ENCODE measurements at regions not wholly inside any gene's neighbourhood (a gene's known extent, or its start where the extent isn't known, plus 50 kb on each side); places are given as distances from the start of the nearest gene placed in this dataset.

GRCh38 chr13:100904293-100904976 lies 229.8 kb upstream of the TMTC4 start:
- no peaks in the 10 kb centered on the region for H3K9me3 Mint-ChIP-seq
- no peaks in the 10 kb centered on the region for H3K36me3 Mint-ChIP-seq (ENCODE audit: low read depth)
- no peak for DNase-seq
- H3K27ac Mint-ChIP-seq = no peak overlapping the region
- H3K27me3 Mint-ChIP-seq = peaks cover 10% of the 10 kb centered on the region
- no peak overlapping the region for H3K4me3 Mint-ChIP-seq
- intact Hi-C loops (cut with micrococcal nuclease) = no loop called here
- H3K4me1 Mint-ChIP-seq = no peaks in the 10 kb centered on the region

DNA sequence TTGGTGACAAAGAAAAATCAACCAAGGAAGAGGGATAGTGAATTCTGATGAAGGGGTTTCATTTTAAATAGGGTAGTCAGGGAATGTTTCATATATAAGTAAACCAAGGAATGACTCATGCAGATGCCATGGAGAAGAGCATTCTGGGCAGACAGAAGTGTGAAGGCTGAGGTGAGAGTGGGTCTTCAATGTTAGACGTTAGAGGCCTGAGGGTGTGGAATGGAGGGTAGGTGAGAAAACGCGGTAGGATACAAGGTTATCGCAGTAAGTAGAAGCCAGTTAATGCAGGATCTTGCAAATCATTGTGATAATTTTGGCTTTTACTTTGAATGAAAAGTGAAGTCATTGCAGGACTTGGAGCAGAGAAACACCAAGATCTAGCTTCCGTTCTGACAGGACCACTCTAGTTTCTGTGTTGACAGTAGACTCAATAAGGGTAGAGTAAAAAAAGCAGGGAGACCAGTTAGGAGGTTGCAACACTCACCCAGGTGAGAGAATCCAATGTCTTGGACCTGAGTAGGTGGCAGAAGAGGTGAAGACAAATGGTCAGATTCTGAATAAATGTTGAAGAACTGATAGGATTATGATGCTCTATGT lies 225.2 kb upstream of the TMTC4 start:
- H3K4me3 Mint-ChIP-seq = no peak overlapping the region
- intact Hi-C loops (cut with micrococcal nuclease) = no loop called here
- H3K36me3 Mint-ChIP-seq (ENCODE audit: low read depth) = no peaks in the 10 kb centered on the region
- H3K9me3 Mint-ChIP-seq = no peaks in the 10 kb centered on the region
- DNase-seq = no peak
- no peaks in the 10 kb centered on the region for H3K4me1 Mint-ChIP-seq
- peaks cover 6% of the 10 kb centered on the region for H3K27me3 Mint-ChIP-seq
- H3K27ac Mint-ChIP-seq = no peak overlapping the region

- DNase-seq = no peak
- H3K36me3 Mint-ChIP-seq (ENCODE audit: low read depth) = no peaks in the 10 kb centered on the region
- no peak overlapping the region for H3K4me3 Mint-ChIP-seq
- H3K9me3 Mint-ChIP-seq = no peaks in the 10 kb centered on the region
- no peaks in the 10 kb centered on the region for H3K4me1 Mint-ChIP-seq
- H3K27ac Mint-ChIP-seq = no peak overlapping the region
- intact Hi-C loops (cut with micrococcal nuclease) = no loop called here
- peaks cover 6% of the 10 kb centered on the region for H3K27me3 Mint-ChIP-seq
These were observed 223.8 kb upstream of the TMTC4 start for GRCh38 chr13:100898431-100898830.

DNA sequence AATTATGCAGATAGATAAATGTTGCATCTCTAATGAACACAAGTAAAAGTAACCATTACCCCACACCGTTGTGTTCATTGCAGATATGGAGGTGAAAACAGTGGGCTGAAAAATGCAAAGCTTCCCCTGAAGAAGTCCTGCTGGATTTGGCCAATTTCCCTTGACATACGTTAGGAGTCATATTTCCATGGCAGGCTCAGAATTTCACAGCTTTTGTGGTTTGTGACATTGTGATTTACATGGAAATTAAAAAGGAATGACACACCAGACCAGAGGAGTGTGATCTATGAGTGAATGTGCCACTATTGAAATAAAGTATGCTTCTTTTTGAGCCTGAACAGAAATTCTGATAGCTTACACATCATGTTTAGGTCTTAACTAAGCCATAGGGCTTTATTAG lies 221.1 kb upstream of the TMTC4 start:
- no peak for DNase-seq
- intact Hi-C loops (cut with micrococcal nuclease) = no loop called here
- Mint-ChIP-seq H3K27ac (no peak overlapping the region), H3K4me3 (no peak overlapping the region), H3K27me3 (peaks cover 4% of the 10 kb centered on the region), H3K4me1 (no peaks in the 10 kb centered on the region), H3K36me3 (ENCODE audit: low read depth) (no peaks in the 10 kb centered on the region), H3K9me3 (peaks cover 3% of the 10 kb centered on the region)

GRCh38 chr13:100892981-100893380 lies 218.4 kb upstream of the TMTC4 start:
- H3K36me3 Mint-ChIP-seq (ENCODE audit: low read depth) = no peaks in the 10 kb centered on the region
- intact Hi-C loops (cut with micrococcal nuclease) = no loop called here
- no peak overlapping the region for H3K27ac Mint-ChIP-seq
- no peak for DNase-seq
- no peaks in the 10 kb centered on the region for H3K27me3 Mint-ChIP-seq
- peaks cover 3% of the 10 kb centered on the region for H3K9me3 Mint-ChIP-seq
- H3K4me1 Mint-ChIP-seq = no peaks in the 10 kb centered on the region
- H3K4me3 Mint-ChIP-seq = no peak overlapping the region

GRCh38 chr13:100890645-100891044 lies 216.1 kb upstream of the TMTC4 start:
- H3K4me3 Mint-ChIP-seq = no peak overlapping the region
- H3K9me3 Mint-ChIP-seq = peaks cover 3% of the 10 kb centered on the region
- no peak overlapping the region for H3K27ac Mint-ChIP-seq
- H3K4me1 Mint-ChIP-seq = no peaks in the 10 kb centered on the region
- H3K36me3 Mint-ChIP-seq (ENCODE audit: low read depth) = no peaks in the 10 kb centered on the region
- no peak for DNase-seq
- no peaks in the 10 kb centered on the region for H3K27me3 Mint-ChIP-seq
- intact Hi-C loops (cut with micrococcal nuclease) = no loop called here

DNA sequence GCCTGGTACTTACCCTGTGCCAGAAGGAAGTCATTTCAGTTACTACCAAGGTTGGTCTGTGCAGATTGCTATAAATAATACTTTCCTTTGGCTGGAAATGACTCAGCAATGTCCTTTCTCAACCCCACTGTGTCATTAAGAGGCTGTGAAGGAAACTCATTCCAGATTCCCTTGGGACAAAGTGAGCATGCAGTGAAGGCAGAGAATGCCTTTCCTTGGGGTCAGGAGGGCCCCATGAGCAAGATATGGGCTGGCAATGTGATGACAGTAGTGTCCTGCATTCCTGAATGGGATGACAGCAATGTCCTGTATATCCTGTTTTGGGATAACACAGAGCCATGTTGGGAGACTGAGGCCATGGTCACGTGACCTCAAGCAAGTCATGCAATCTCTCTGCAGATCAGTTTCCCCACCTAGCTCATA lies 213.1 kb upstream of the TMTC4 start:
- Mint-ChIP-seq H3K4me3 (no peak overlapping the region), H3K36me3 (ENCODE audit: low read depth) (no peaks in the 10 kb centered on the region), H3K9me3 (peaks cover 3% of the 10 kb centered on the region), H3K27me3 (no peaks in the 10 kb centered on the region), H3K4me1 (no peaks in the 10 kb centered on the region), H3K27ac (no peak overlapping the region)
- DNase-seq = peak; percentile 28
- intact Hi-C loops (cut with micrococcal nuclease) = no loop called here

GRCh38 chr13:100883453-100883852 lies 208.9 kb upstream of the TMTC4 start:
- peaks cover 4% of the 10 kb centered on the region for H3K27me3 Mint-ChIP-seq
- peaks cover 4% of the 10 kb centered on the region for H3K9me3 Mint-ChIP-seq
- intact Hi-C loops (cut with micrococcal nuclease) = no loop called here

GRCh38 chr13:100881291-100881864 lies 206.8 kb upstream of the TMTC4 start:
- Mint-ChIP-seq H3K36me3 (ENCODE audit: low read depth) (peaks cover 1% of the 10 kb centered on the region), H3K27ac (no peak overlapping the region), H3K4me3 (no peak overlapping the region), H3K9me3 (peaks cover 8% of the 10 kb centered on the region), H3K4me1 (peaks cover 1% of the 10 kb centered on the region), H3K27me3 (peaks cover 4% of the 10 kb centered on the region)
- peak; percentile 16 for DNase-seq
- intact Hi-C loops (cut with micrococcal nuclease) = no loop called here

More at GRCh38 chr13:100883453-100883852, 208.9 kb upstream of the TMTC4 start:
- Mint-ChIP-seq H3K27ac (no peak overlapping the region), H3K4me1 (no peaks in the 10 kb centered on the region), H3K36me3 (ENCODE audit: low read depth) (peaks cover 1% of the 10 kb centered on the region), H3K4me3 (no peak overlapping the region)
- DNase-seq = peak; percentile 11

DNA sequence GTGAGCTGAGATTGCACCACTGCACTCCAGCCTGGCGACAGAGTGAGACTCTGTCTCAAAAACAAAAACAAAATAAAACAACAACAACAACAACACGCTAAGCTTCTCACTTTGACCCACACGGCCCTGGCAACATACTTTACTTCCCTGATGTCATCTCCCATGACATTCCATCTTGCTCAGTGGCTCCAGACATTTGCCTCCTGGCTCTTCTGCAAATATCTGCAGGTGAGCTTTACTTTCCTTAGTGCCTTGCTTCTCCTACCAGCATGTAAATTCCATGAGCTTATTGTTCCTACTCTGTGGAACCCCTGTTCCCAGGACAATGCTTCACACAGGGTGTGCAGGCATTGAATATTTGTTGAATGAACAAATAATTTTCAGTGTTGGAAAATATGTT lies 205.6 kb upstream of the TMTC4 start:
- intact Hi-C loops (cut with micrococcal nuclease) = no loop called here
- DNase-seq = peak; percentile 22
- Mint-ChIP-seq H3K4me3 (no peak overlapping the region), H3K27me3 (peaks cover 4% of the 10 kb centered on the region), H3K27ac (no peak overlapping the region), H3K4me1 (peaks cover 12% of the 10 kb centered on the region), H3K9me3 (peaks cover 15% of the 10 kb centered on the region), H3K36me3 (ENCODE audit: low read depth) (peaks cover 1% of the 10 kb centered on the region)

DNA sequence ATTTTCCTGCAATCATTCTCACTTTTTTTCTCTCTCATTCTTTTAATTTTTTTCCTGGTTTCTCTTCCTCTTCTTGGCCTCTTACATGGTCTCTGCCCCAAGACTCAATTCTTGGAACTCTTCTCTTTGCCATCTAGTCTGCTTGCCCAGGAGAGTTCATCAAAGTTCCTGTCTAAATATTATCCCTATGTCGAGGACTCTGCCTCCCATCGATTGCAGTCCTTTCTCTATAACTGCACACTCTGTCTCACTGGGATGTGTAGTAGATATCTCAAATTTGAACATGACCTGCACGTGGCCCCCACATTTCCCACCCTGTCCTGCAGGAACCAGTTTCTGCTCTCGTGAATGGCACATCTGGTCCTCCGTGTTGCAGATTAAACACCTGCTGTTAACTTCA lies 204.7 kb upstream of the TMTC4 start:
- Mint-ChIP-seq H3K27ac (no peak overlapping the region), H3K4me1 (peaks cover 14% of the 10 kb centered on the region), H3K27me3 (peaks cover 4% of the 10 kb centered on the region), H3K4me3 (no peak overlapping the region), H3K9me3 (peaks cover 17% of the 10 kb centered on the region), H3K36me3 (ENCODE audit: low read depth) (peaks cover 1% of the 10 kb centered on the region)
- no peak for DNase-seq
- intact Hi-C loops (cut with micrococcal nuclease) = loop anchor here (5.0 kb wide), 1 partner anchor 748 kb away; no protein-coding TSS in a partner anchor

GRCh38 chr13:100876044-100876403 lies 201.4 kb upstream of the TMTC4 start:
- H3K9me3 Mint-ChIP-seq = peaks cover 17% of the 10 kb centered on the region
- no peak for DNase-seq
- H3K27ac Mint-ChIP-seq = peak overlapping the region; percentile 54
- peaks cover 3% of the 10 kb centered on the region for H3K36me3 Mint-ChIP-seq (ENCODE audit: low read depth)
- intact Hi-C loops (cut with micrococcal nuclease) = loop anchor here (5.0 kb wide), 1 partner anchor 751 kb away; no protein-coding TSS in a partner anchor
- H3K4me1 Mint-ChIP-seq = peaks cover 14% of the 10 kb centered on the region
- peaks cover 4% of the 10 kb centered on the region for H3K27me3 Mint-ChIP-seq
- H3K4me3 Mint-ChIP-seq = peak overlapping the region; percentile 14

DNA sequence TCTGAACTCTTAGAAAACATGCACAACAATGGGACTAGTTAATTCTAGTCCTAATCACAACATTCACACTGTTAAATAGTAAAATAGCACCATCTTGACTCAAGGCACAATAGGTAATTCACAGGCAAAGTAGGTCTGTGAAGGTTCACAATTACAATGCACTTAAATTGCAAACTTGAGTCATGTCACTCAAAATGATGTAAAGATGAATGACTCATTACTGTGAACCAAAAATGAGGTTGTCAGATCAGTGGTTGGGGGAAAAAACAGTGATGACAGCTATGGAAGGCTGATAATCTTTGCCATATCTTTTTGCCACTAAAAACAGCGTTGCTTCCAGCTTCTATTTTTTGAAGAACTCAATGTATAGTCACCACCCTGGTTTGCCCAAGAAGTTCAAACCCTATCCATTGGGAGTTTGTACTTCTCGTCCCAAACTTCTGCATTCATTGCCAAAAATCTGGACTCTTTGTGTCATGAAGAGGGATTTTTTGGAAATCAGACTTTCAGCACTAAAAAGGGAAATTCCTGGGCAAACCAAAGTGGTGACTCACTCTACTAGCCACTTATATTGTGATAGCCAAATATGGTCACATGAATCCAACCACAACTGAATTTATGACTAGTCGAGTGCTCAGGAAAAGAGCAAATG lies 200.9 kb upstream of the TMTC4 start:
- DNase-seq = peak; percentile 61

DNA sequence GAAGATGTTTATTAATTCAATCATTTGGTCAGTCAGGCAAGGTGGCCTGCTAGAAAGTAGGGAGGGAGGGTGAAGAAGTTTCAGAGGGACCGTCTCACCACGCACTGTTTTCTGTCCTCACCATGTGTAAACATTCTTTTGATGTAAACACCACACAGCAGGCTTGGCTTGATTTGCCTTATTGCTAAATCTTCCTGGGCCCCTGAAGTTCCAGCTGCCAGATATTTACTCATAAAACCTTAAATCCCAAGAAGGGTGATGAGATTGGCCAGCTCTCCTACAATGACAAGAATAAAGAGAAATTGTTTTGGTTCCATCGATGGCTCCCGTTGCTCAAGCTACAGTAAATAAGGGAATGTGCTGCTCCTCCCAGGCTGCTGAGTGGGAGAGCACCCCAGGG lies 198.2 kb upstream of the TMTC4 start:
- H3K4me3 Mint-ChIP-seq = no peak overlapping the region
- H3K36me3 Mint-ChIP-seq (ENCODE audit: low read depth) = peaks cover 1% of the 10 kb centered on the region
- peaks cover 2% of the 10 kb centered on the region for H3K27me3 Mint-ChIP-seq

More for the DNA sequence above, 200.9 kb upstream of the TMTC4 start:
- Mint-ChIP-seq H3K27me3 (peaks cover 4% of the 10 kb centered on the region), H3K36me3 (ENCODE audit: low read depth) (peaks cover 3% of the 10 kb centered on the region), H3K27ac (peak overlapping the region; percentile 78), H3K4me3 (no peak overlapping the region), H3K4me1 (peaks cover 14% of the 10 kb centered on the region), H3K9me3 (peaks cover 17% of the 10 kb centered on the region)
- intact Hi-C loops (cut with micrococcal nuclease) = loop anchor here (5.0 kb wide), 1 partner anchor 752 kb away; no protein-coding TSS in a partner anchor

More for the DNA sequence above, 198.2 kb upstream of the TMTC4 start:
- intact Hi-C loops (cut with micrococcal nuclease) = no loop called here
- H3K9me3 Mint-ChIP-seq = peaks cover 20% of the 10 kb centered on the region
- DNase-seq = no peak
- no peak overlapping the region for H3K27ac Mint-ChIP-seq
- peaks cover 14% of the 10 kb centered on the region for H3K4me1 Mint-ChIP-seq

All from activated CD4-positive, alpha-beta T cell treated with anti-CD3 and anti-CD28 coated beads, Interleukin-2, amount 10 ng/mL, durations not matched to agents 24 days and 14 days (primary cell).